Liver (tissue), 8 donors: ENCODE measurements at regions not wholly inside any gene's neighbourhood (a gene's known extent, or its start where the extent isn't known, plus 50 kb on each side); places are given as distances from the start of the nearest gene placed in this dataset.

Experiments
- DNase-seq: peaks from one replicate; pipeline ENCODE4 v3.0.0-alpha.2; 2017; ENCODE audit warnings: low spot score
- H3K27ac ChIP-seq, 2 donors: one replicate each; pipeline ENCODE4 v1.7.0; 2013; ENCODE audit warnings: inconsistent platforms in 2 of 2, low read length in 2 of 2, control low read depth in 1 of 2, low read depth in 1 of 2, mild to moderate bottlenecking in 1 of 2
- H3K27me3 ChIP-seq, 4 donors: one replicate each; pipeline versions ENCODE4 v1.6.1 to v1.7.0; 2013; ENCODE audit warnings: low read length in 3 of 4, inconsistent platforms in 1 of 4, mild to moderate bottlenecking in 1 of 4, moderate library complexity in 1 of 4; ENCODE audit not compliant: control insufficient read depth in 4 of 4, insufficient read depth in 4 of 4
- H3K36me3 ChIP-seq, 4 donors: one replicate each; pipeline versions ENCODE4 v1.6.1 to v1.7.0; 2013; ENCODE audit warnings: low read length in 3 of 4, mild to moderate bottlenecking in 3 of 4, low read depth in 1 of 4, moderate library complexity in 1 of 4; ENCODE audit not compliant: control insufficient read depth in 4 of 4, insufficient read depth in 3 of 4
- H3K4me1 ChIP-seq, 4 donors: one replicate each; pipeline versions ENCODE4 v1.6.1 to v1.7.0; 2013; ENCODE audit warnings: low read length in 3 of 4, mild to moderate bottlenecking in 3 of 4, moderate library complexity in 1 of 4; ENCODE audit not compliant: control insufficient read depth in 4 of 4, insufficient read depth in 4 of 4
- H3K4me3 ChIP-seq, 3 donors: one replicate each; pipeline versions ENCODE4 v1.6.1 to v1.7.0; 2013; ENCODE audit warnings: low read length in 3 of 3, control low read depth in 1 of 3, low read depth in 1 of 3, mild to moderate bottlenecking in 1 of 3
- H3K9ac ChIP-seq, 2 donors: one replicate each; pipeline ENCODE4 v1.7.0; 2013; ENCODE audit warnings: low read length in 2 of 2, mild to moderate bottlenecking in 2 of 2, moderate library complexity in 2 of 2, control low read depth in 1 of 2, low read depth in 1 of 2
- H3K9me3 ChIP-seq, 4 donors: one replicate each; pipeline versions ENCODE4 v1.6.1 to v1.7.0; 2013; ENCODE audit warnings: low read length in 3 of 4; ENCODE audit not compliant: control insufficient read depth in 4 of 4
- EGR1 ChIP-seq, 2 donors: IDR thresholded peaks; 2 replicates each; pipeline ENCODE4 v1.6.1; 2016 to 2018; ENCODE audit warnings: antibody characterized with exemption in 2 of 2, low read depth in 2 of 2
- FOXA1 ChIP-seq: IDR thresholded peaks from 2 replicates; pipeline ENCODE4 v1.6.1; 2016; ENCODE audit warnings: antibody characterized with exemption
- FOXA2 ChIP-seq: IDR thresholded peaks from 2 replicates; pipeline ENCODE4 v1.6.1; 2016; ENCODE audit warnings: antibody characterized with exemption
- GABPA ChIP-seq, 2 donors: IDR thresholded peaks in 1 of 2; conservative IDR thresholded peaks in 1 of 2; 2 replicates each; pipeline ENCODE4 v1.6.1; 2016; ENCODE audit warnings: antibody characterized with exemption in 2 of 2, mild to moderate bottlenecking in 1 of 2, moderate library complexity in 1 of 2
- HNF4A ChIP-seq, 2 donors: conservative IDR thresholded peaks; 2 replicates each; pipeline ENCODE4 v1.6.1; 2016; ENCODE audit warnings: antibody characterized with exemption in 2 of 2, mild to moderate bottlenecking in 2 of 2
- HNF4G ChIP-seq: IDR thresholded peaks from 2 replicates; pipeline ENCODE4 v1.6.1; 2016; ENCODE audit warnings: antibody characterized with exemption
- JUND ChIP-seq, 2 donors: IDR thresholded peaks; 2 replicates each; pipeline ENCODE4 v1.6.1; 2016; ENCODE audit warnings: antibody characterized with exemption in 2 of 2
- NR2F2 ChIP-seq: IDR thresholded peaks from 2 replicates; pipeline ENCODE4 v1.6.1; 2016; ENCODE audit warnings: antibody characterized with exemption
- RAD21 ChIP-seq, 2 donors: IDR thresholded peaks; 2 replicates each; pipeline ENCODE4 v1.6.1; 2016; ENCODE audit warnings: antibody characterized with exemption in 2 of 2, mild to moderate bottlenecking in 2 of 2
- RXRA ChIP-seq, 2 donors: IDR thresholded peaks; 2 replicates each; pipeline ENCODE4 v1.6.1; 2017 to 2018; ENCODE audit warnings: antibody characterized with exemption in 2 of 2, mild to moderate bottlenecking in 1 of 2
- SP1 ChIP-seq: IDR thresholded peaks from 2 replicates; pipeline ENCODE4 v1.6.1; 2018; ENCODE audit warnings: antibody characterized with exemption, mild to moderate bottlenecking
- TAF1 ChIP-seq: conservative IDR thresholded peaks from 2 replicates; pipeline ENCODE4 v1.6.1; 2016; ENCODE audit warnings: antibody characterized with exemption, mild to moderate bottlenecking
- YY1 ChIP-seq: IDR thresholded peaks from 2 replicates; pipeline ENCODE4 v1.6.1; 2016; ENCODE audit warnings: antibody characterized with exemption, mild to moderate bottlenecking
- WGBS: extraction: QIAGEN DNeasy Blood & Tissue Kit; methylation state at CpG from one replicate; pipeline ENCODE4 v1.1.7; 2013; 5-methylcytosine and 5-hydroxymethylcytosine counted together
- TF ChIP-seq, protein P1 (sequence below): fragments of 150-350 bp; IDR thresholded peaks from 2 replicates; pipeline ENCODE4 v1.5.1; 2017; ENCODE audit warnings: improper control_type of control experiment, low read depth, low read length; ENCODE audit not compliant: missing input control
- TF ChIP-seq, protein P2 (sequence below): IDR thresholded peaks from 2 replicates; pipeline ENCODE4 v1.6.1; 2016; ENCODE audit warnings: antibody characterized with exemption
- TF ChIP-seq, protein P3 (sequence below): IDR thresholded peaks from 2 replicates; pipeline ENCODE4 v1.6.1; 2016; ENCODE audit warnings: antibody characterized with exemption
- TF ChIP-seq, protein P4 (sequence below): IDR thresholded peaks from 2 replicates; pipeline ENCODE4 v1.6.1; 2016; ENCODE audit warnings: antibody characterized with exemption
- TF ChIP-seq, protein P5 (sequence below): IDR thresholded peaks from 2 replicates; pipeline ENCODE4 v1.6.1; 2016; ENCODE audit warnings: antibody characterized with exemption, mild to moderate bottlenecking
- donor health status: healthy.
- donor health status: healthy.
- donor health status: healthy.
- donor health status: healthy.
- donor health status: healthy.

DNA sequence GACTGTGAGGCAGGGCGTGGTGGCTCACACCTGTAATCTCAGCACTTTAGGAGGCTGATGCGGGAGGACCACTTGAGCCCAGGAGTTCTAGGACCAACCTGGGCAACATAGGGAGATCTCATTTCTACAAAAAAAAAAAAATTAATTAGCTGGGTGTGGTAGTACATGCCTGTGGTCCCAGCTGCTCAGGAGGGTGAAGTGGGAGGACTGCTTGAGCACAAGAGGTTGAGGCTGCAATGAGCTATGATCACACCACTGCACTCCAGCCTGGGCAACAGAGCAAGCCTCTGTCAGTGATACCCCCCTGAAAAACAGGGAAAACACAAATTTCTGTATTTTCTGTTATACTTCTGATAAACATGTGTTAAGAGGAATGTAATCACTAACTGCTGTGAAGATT, 57.8 kb upstream of the ARHGAP32 start (continued):
- TF ChIP-seq, protein P1, sequence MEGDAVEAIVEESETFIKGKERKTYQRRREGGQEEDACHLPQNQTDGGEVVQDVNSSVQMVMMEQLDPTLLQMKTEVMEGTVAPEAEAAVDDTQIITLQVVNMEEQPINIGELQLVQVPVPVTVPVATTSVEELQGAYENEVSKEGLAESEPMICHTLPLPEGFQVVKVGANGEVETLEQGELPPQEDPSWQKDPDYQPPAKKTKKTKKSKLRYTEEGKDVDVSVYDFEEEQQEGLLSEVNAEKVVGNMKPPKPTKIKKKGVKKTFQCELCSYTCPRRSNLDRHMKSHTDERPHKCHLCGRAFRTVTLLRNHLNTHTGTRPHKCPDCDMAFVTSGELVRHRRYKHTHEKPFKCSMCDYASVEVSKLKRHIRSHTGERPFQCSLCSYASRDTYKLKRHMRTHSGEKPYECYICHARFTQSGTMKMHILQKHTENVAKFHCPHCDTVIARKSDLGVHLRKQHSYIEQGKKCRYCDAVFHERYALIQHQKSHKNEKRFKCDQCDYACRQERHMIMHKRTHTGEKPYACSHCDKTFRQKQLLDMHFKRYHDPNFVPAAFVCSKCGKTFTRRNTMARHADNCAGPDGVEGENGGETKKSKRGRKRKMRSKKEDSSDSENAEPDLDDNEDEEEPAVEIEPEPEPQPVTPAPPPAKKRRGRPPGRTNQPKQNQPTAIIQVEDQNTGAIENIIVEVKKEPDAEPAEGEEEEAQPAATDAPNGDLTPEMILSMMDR, result no peak
- TF ChIP-seq RAD21 (IDR thresholded peaks at IDR 0.05), result no peak
- no peak for TF ChIP-seq HNF4G
- no peak for TF ChIP-seq JUND (IDR thresholded peaks at IDR 0.05)
- no peak for TF ChIP-seq GABPA (IDR thresholded peaks at IDR 0.05 in 1 of 2, conservative IDR thresholded peaks at IDR 0.05 in 1 of 2)
- TF ChIP-seq, protein P2, sequence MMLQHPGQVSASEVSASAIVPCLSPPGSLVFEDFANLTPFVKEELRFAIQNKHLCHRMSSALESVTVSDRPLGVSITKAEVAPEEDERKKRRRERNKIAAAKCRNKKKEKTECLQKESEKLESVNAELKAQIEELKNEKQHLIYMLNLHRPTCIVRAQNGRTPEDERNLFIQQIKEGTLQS, result no peak

DNA sequence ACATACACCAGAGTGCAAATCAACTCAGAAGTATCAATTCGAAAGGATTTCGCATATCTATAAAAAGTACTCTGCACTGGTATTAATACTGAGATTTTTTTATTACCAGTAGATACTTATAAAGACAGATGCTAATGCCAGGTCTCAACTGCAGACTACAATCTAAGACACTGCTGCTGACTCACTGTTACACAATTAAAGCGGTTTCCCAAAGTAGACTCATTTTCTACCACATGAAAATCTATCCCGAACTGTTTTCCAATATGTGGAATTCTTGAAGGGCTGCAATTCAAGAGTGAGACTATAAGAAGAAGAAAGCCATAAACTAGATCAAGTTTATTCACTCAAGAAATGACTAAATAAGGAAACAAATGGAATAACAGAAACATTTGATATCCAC, 57.2 kb upstream of the ARHGAP32 start:
- 80% methylated on average over 4 of the region's 4 CpGs for WGBS
- Histone ChIP-seq H3K4me3 (no peak overlapping the region), H3K27ac (no peak overlapping the region)

More for the DNA sequence above, 57.2 kb upstream of the ARHGAP32 start:
- peaks cover 0 to 2% (median 0%) of the 10 kb centered on the region in 4 donors for H3K4me1 ChIP-seq
- H3K27me3 ChIP-seq, result no peaks in the 10 kb centered on the region
- no peaks in the 10 kb centered on the region for H3K9me3 ChIP-seq
- TF ChIP-seq TAF1, result no peak
- TF ChIP-seq, protein P3, sequence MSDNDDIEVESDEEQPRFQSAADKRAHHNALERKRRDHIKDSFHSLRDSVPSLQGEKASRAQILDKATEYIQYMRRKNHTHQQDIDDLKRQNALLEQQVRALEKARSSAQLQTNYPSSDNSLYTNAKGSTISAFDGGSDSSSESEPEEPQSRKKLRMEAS, result no peak
- no peak for TF ChIP-seq YY1
- TF ChIP-seq, protein P2, result no peak
- TF ChIP-seq HNF4A (conservative IDR thresholded peaks at IDR 0.05), result no peak
- TF ChIP-seq SP1, result no peak
- TF ChIP-seq RXRA (IDR thresholded peaks at IDR 0.05), result no peak
- no peak for TF ChIP-seq FOXA1
- TF ChIP-seq EGR1 (IDR thresholded peaks at IDR 0.05; ENCODE audit: low read depth in 2 of 2), result no peak
- TF ChIP-seq HNF4G, result no peak
- TF ChIP-seq, protein P1, result no peak
- TF ChIP-seq, protein P4, sequence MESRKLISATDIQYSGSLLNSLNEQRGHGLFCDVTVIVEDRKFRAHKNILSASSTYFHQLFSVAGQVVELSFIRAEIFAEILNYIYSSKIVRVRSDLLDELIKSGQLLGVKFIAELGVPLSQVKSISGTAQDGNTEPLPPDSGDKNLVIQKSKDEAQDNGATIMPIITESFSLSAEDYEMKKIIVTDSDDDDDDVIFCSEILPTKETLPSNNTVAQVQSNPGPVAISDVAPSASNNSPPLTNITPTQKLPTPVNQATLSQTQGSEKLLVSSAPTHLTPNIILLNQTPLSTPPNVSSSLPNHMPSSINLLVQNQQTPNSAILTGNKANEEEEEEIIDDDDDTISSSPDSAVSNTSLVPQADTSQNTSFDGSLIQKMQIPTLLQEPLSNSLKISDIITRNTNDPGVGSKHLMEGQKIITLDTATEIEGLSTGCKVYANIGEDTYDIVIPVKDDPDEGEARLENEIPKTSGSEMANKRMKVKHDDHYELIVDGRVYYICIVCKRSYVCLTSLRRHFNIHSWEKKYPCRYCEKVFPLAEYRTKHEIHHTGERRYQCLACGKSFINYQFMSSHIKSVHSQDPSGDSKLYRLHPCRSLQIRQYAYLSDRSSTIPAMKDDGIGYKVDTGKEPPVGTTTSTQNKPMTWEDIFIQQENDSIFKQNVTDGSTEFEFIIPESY, result no peak
- TF ChIP-seq RAD21 (IDR thresholded peaks at IDR 0.05), result no peak
- no peak for TF ChIP-seq GABPA (IDR thresholded peaks at IDR 0.05 in 1 of 2, conservative IDR thresholded peaks at IDR 0.05 in 1 of 2)
- no peak for TF ChIP-seq NR2F2
- TF ChIP-seq, protein P5, sequence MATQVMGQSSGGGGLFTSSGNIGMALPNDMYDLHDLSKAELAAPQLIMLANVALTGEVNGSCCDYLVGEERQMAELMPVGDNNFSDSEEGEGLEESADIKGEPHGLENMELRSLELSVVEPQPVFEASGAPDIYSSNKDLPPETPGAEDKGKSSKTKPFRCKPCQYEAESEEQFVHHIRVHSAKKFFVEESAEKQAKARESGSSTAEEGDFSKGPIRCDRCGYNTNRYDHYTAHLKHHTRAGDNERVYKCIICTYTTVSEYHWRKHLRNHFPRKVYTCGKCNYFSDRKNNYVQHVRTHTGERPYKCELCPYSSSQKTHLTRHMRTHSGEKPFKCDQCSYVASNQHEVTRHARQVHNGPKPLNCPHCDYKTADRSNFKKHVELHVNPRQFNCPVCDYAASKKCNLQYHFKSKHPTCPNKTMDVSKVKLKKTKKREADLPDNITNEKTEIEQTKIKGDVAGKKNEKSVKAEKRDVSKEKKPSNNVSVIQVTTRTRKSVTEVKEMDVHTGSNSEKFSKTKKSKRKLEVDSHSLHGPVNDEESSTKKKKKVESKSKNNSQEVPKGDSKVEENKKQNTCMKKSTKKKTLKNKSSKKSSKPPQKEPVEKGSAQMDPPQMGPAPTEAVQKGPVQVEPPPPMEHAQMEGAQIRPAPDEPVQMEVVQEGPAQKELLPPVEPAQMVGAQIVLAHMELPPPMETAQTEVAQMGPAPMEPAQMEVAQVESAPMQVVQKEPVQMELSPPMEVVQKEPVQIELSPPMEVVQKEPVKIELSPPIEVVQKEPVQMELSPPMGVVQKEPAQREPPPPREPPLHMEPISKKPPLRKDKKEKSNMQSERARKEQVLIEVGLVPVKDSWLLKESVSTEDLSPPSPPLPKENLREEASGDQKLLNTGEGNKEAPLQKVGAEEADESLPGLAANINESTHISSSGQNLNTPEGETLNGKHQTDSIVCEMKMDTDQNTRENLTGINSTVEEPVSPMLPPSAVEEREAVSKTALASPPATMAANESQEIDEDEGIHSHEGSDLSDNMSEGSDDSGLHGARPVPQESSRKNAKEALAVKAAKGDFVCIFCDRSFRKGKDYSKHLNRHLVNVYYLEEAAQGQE, result no peak
- TF ChIP-seq JUND (IDR thresholded peaks at IDR 0.05), result no peak
- no peak for TF ChIP-seq FOXA2
- DNase-seq, result no peak
- no peak overlapping the region for H3K9ac ChIP-seq
- H3K36me3 ChIP-seq, result no peaks in the 10 kb centered on the region
